Trophoblast cell (in vitro differentiated cells and primary cell): ENCODE measurements at regions not wholly inside any gene's neighbourhood (a gene's known extent, or its start where the extent isn't known, plus 50 kb on each side); places are given as distances from the start of the nearest gene placed in this dataset.

Source experiments
- DNase-seq, 2 donors: peaks; one replicate each; pipeline ENCODE4 v3.0.0-alpha.2; 2016
- H2AFZ ChIP-seq: 2 replicates; pipeline ENCODE4 v1.6.1; 2013; ENCODE audit warnings: low read length, moderate library complexity, mild to moderate bottlenecking; ENCODE audit not compliant: insufficient read depth, poor library complexity
- H2AK5ac ChIP-seq: 2 replicates; pipeline ENCODE4 v1.6.1; 2013; ENCODE audit warnings: mild to moderate bottlenecking, low read length
- H2BK120ac ChIP-seq: 2 replicates; pipeline ENCODE4 v1.6.1; 2013; ENCODE audit warnings: low read length, mild to moderate bottlenecking, moderate library complexity; ENCODE audit not compliant: insufficient read depth, poor library complexity
- H2BK12ac ChIP-seq: 2 replicates; pipeline ENCODE4 v1.6.1; 2013; ENCODE audit warnings: mild to moderate bottlenecking, low read length, moderate library complexity
- H2BK5ac ChIP-seq: 2 replicates; pipeline ENCODE4 v1.6.1; 2013; ENCODE audit warnings: low read length, low read depth, moderate library complexity, mild to moderate bottlenecking; ENCODE audit not compliant: poor library complexity
- H3K14ac ChIP-seq: 2 replicates; pipeline ENCODE4 v1.6.1; 2013; ENCODE audit warnings: mild to moderate bottlenecking, low read length
- H3K18ac ChIP-seq: 2 replicates; pipeline ENCODE4 v1.6.1; 2013; ENCODE audit warnings: mild to moderate bottlenecking, low read length
- H3K23ac ChIP-seq: 2 replicates; pipeline ENCODE4 v1.6.1; 2013; ENCODE audit warnings: low read length
- H3K27ac ChIP-seq: 2 replicates; pipeline ENCODE4 v1.5.1; 2013; ENCODE audit warnings: low read depth, mild to moderate bottlenecking, inconsistent platforms, low read length, moderate library complexity
- H3K27me3 ChIP-seq: 2 replicates; pipeline ENCODE4 v1.6.1; 2013; ENCODE audit warnings: inconsistent platforms, mild to moderate bottlenecking, low read length, moderate library complexity; ENCODE audit not compliant: insufficient read depth
- H3K36me3 ChIP-seq, 2 experiments: 1 replicate in 1 of 2; 2 replicates in 1 of 2; pipeline ENCODE4 v1.6.1; 2013; ENCODE audit warnings: low read length in 2 of 2, mild to moderate bottlenecking in 2 of 2, moderate library complexity in 1 of 2; ENCODE audit not compliant: insufficient read depth in 2 of 2, control insufficient read depth in 1 of 2
- H3K4ac ChIP-seq: 2 replicates; pipeline ENCODE4 v1.6.1; 2013; ENCODE audit warnings: low read depth, mild to moderate bottlenecking, low read length, moderate library complexity
- H3K4me1 ChIP-seq, 2 experiments: 1 replicate in 1 of 2; 2 replicates in 1 of 2; pipeline ENCODE4 v1.6.1; 2013; ENCODE audit warnings: low read length in 2 of 2, mild to moderate bottlenecking in 2 of 2, moderate library complexity in 1 of 2; ENCODE audit not compliant: insufficient read depth in 2 of 2, control insufficient read depth in 1 of 2
- H3K4me2 ChIP-seq: 2 replicates; pipeline ENCODE4 v1.6.1; 2013; ENCODE audit warnings: inconsistent platforms, mild to moderate bottlenecking, low read length, moderate library complexity
- H3K4me3 ChIP-seq: 2 replicates; pipeline ENCODE4 v1.5.1; 2013; ENCODE audit warnings: mild to moderate bottlenecking, low read depth, low read length, inconsistent platforms
- H3K79me1 ChIP-seq: one replicate; pipeline ENCODE4 v1.6.1; 2013; ENCODE audit warnings: low read length
- H3K79me2 ChIP-seq: 2 replicates; pipeline ENCODE4 v1.6.1; 2013; ENCODE audit warnings: low read length, mild to moderate bottlenecking; ENCODE audit not compliant: control insufficient read depth, insufficient read depth, poor library complexity
- H3K9ac ChIP-seq: 2 replicates; pipeline ENCODE4 v1.6.1; 2013; ENCODE audit warnings: mild to moderate bottlenecking, low read length
- H3K9me3 ChIP-seq: 2 replicates; pipeline ENCODE4 v1.6.1; 2013; ENCODE audit warnings: low read depth, mild to moderate bottlenecking, control low read depth, inconsistent platforms, low read length; ENCODE audit not compliant: insufficient read depth
- H4K12ac ChIP-seq: 2 replicates; pipeline ENCODE4 v1.6.1; 2013; ENCODE audit warnings: low read depth, mild to moderate bottlenecking, low read length, moderate library complexity
- H4K8ac ChIP-seq: 2 replicates; pipeline ENCODE4 v1.6.1; 2013; ENCODE audit warnings: low read depth, mild to moderate bottlenecking, low read length, moderate library complexity
- H4K91ac ChIP-seq: one replicate; pipeline ENCODE4 v1.6.1; 2013; ENCODE audit warnings: low read depth, mild to moderate bottlenecking, low read length, moderate library complexity
- WGBS: extraction: QIAGEN DNeasy Blood & Tissue Kit; methylation state at CpG from one replicate; pipeline ENCODE4 v1.1.7; 2013; ENCODE audit warnings: missing lambda C conversion rate; ENCODE audit not compliant: insufficient read length, insufficient coverage; ENCODE audit errors: extremely low coverage; 5-methylcytosine and 5-hydroxymethylcytosine counted together

GRCh38 chr14:35999294-35999693, 173.2 kb downstream of the BRMS1L start:
- Histone ChIP-seq H3K4ac (no peak overlapping the region), H3K36me3 (no peaks in the 10 kb centered on the region), H2AFZ (no peak overlapping the region), H4K12ac (no peak overlapping the region), H3K9ac (no peak overlapping the region), H3K27me3 (no peaks in the 10 kb centered on the region), H3K4me3 (no peak overlapping the region), H4K91ac (no peak overlapping the region), H3K27ac (no peak overlapping the region), H3K9me3 (no peaks in the 10 kb centered on the region), H2BK12ac (no peak overlapping the region), H3K14ac (no peak overlapping the region), H4K8ac (no peak overlapping the region), H3K79me1 (no peaks in the 10 kb centered on the region), H3K79me2 (no peaks in the 10 kb centered on the region), H2AK5ac (no peak overlapping the region), H3K4me2 (no peak overlapping the region), H2BK5ac (no peak overlapping the region), H3K18ac (no peak overlapping the region), H2BK120ac (no peak overlapping the region), H3K4me1 (no peaks in the 10 kb centered on the region), H3K23ac (no peak overlapping the region)
- no CpG with 5 or more reads among the region's 5 CpGs for whole genome bisulfite sequencing
- DNase-seq: no peak

DNA sequence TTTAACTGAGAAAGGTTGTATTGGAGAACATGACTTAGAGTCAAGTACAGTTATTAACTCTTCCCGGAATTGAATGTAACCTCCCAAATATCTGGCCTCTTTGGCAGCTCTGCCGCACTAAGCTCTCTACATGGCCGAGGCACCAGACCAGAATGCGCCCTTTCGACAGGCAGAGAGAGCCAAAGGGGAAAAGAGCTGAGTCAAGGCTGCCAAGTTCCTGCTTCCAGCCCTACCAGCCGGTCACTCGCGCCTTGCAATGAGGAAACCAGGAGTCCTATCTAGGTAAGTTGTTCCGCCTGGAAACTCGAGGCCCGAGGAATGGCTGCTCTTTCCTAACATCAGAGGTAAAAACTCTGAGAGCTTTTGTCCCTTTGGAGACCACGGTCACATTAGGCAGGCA, 172.2 kb downstream of the BRMS1L start:
- Histone ChIP-seq H3K79me1 (no peaks in the 10 kb centered on the region), H4K12ac (no peak overlapping the region), H2AK5ac (no peak overlapping the region), H3K27me3 (no peaks in the 10 kb centered on the region), H3K9ac (no peak overlapping the region), H3K79me2 (no peaks in the 10 kb centered on the region), H3K18ac (no peak overlapping the region), H3K9me3 (no peaks in the 10 kb centered on the region), H3K4me1 (no peaks in the 10 kb centered on the region), H3K4ac (no peak overlapping the region), H4K91ac (no peak overlapping the region), H3K27ac (no peak overlapping the region), H2BK120ac (no peak overlapping the region), H3K23ac (no peak overlapping the region), H2BK5ac (no peak overlapping the region), H2BK12ac (no peak overlapping the region), H2AFZ (no peak overlapping the region), H3K4me2 (no peak overlapping the region), H3K4me3 (no peak overlapping the region), H3K14ac (no peak overlapping the region), H4K8ac (no peak overlapping the region), H3K36me3 (no peaks in the 10 kb centered on the region)
- WGBS: no CpG with 5 or more reads among the region's 12 CpGs
- no peak for DNase-seq

DNA sequence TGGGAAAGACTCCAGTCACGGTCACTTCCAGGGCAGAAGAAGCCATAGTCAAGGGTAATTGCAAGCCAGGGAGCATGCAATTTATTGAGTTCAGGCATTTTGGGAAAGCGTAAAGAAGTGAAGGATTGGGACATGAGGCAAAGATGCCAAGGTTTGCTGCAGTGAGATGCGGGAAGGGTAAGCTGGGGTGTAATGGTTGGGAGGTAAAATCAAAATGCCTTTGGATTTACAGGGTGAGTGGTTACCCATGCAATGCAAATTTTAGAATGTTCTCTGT, 167.5 kb downstream of the BRMS1L start:
- Histone ChIP-seq H3K36me3 (no peaks in the 10 kb centered on the region), H3K4me1 (no peaks in the 10 kb centered on the region), H3K9me3 (no peaks in the 10 kb centered on the region), H2BK120ac (no peak overlapping the region), H2BK5ac (no peak overlapping the region), H3K9ac (no peak overlapping the region), H2AK5ac (no peak overlapping the region), H4K91ac (no peak overlapping the region), H3K18ac (no peak overlapping the region), H3K4ac (no peak overlapping the region), H4K8ac (no peak overlapping the region), H3K27me3 (no peaks in the 10 kb centered on the region), H3K79me2 (no peaks in the 10 kb centered on the region), H3K14ac (no peak overlapping the region), H2BK12ac (no peak overlapping the region), H3K23ac (no peak overlapping the region), H3K4me2 (no peak overlapping the region), H4K12ac (no peak overlapping the region), H2AFZ (no peak overlapping the region), H3K27ac (no peak overlapping the region), H3K79me1 (no peaks in the 10 kb centered on the region), H3K4me3 (peak overlapping the region; percentile 4)
- no CpG with 5 or more reads among the region's 3 CpGs for WGBS
- no peak for DNase-seq

DNA sequence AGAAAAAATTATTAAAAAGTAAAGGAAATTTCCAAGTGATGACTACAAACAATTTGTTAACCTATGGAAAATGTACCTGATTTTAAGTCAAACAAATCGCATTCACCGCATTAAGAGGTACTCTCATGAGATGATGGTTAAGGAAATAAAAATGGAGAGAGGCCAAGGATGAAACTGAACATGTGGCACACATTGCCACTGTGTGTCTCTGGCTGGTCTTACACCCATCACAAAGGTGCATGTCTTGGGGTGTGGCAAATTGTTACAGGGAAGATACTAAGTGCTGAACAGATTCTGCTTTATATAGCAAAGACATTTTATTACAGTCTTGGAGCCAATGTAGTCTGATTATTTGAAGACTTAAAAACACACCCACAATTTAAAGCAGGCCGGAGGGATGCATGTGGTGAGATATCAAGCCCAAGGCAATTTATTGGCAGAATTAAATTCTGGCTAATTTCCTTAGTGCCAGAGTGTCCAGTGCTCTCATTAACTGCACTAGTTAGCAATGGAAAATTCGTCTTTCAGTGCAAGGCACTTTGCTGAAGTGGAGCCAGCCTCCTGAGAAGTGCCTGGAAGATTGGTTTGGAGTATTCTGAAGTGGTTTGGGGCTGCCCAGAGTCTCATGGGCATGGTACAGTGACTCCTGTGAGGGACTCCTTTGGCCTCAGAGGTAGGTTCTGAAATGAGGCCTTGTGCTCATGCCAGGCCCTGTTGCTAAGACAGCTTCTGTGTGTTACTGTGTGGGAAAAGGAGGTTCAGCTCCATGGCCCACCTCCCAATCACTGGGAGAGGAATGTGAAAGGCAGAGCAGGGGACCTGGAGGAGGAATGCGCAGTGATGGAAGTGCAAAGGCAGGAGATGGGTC, 166.9 kb downstream of the BRMS1L start:
- Histone ChIP-seq H2BK120ac (no peak overlapping the region), H3K4ac (no peak overlapping the region), H4K91ac (no peak overlapping the region), H4K12ac (no peak overlapping the region), H3K27ac (no peak overlapping the region), H3K23ac (no peak overlapping the region), H3K14ac (no peak overlapping the region), H4K8ac (no peak overlapping the region), H3K79me1 (no peaks in the 10 kb centered on the region), H3K36me3 (no peaks in the 10 kb centered on the region), H3K79me2 (no peaks in the 10 kb centered on the region), H2AK5ac (no peak overlapping the region), H3K4me3 (peak overlapping the region; percentile 4), H3K9ac (no peak overlapping the region), H2BK12ac (no peak overlapping the region), H3K4me2 (no peak overlapping the region), H3K18ac (no peak overlapping the region), H2AFZ (no peak overlapping the region), H3K4me1 (no peaks in the 10 kb centered on the region), H3K9me3 (no peaks in the 10 kb centered on the region), H3K27me3 (no peaks in the 10 kb centered on the region), H2BK5ac (no peak overlapping the region)
- no peak for DNase-seq
- no CpG with 5 or more reads among the region's 5 CpGs for WGBS
